ENCODE measurements at regions not wholly inside any gene's neighbourhood (a gene's known extent, or its start where the extent isn't known, plus 50 kb on each side); places are given as distances from the start of the nearest gene placed in this dataset.

GRCh38 chr9:74321396-74321795, 175.7 kb upstream of the RORB start:
- no peak for DNase-seq
- Histone ChIP-seq H3K4me2 (replicated peaks; ENCODE audit: low read depth, low read length, poor library complexity, severe bottlenecking) (no peak overlapping the region), H3K79me2 (ENCODE audit: control insufficient read depth, insufficient read depth, low read length) (no peaks in the 10 kb centered on the region), H4K20me1 (ENCODE audit: control insufficient read depth, insufficient read depth, low read length, poor library complexity, severe bottlenecking) (no peaks in the 10 kb centered on the region), H3K9ac (ENCODE audit: low read length) (no peak overlapping the region), H3K9me3 (ENCODE audit: control extremely low read depth in 1 of 3, control insufficient read depth in 2 of 3, insufficient read depth in 1 of 3, low read length in 2 of 3) (no peaks in the 10 kb centered on the region), H2AFZ (ENCODE audit: insufficient read depth, low read depth, low read length, poor library complexity, severe bottlenecking) (no peak overlapping the region), H3K4me1 (ENCODE audit: control insufficient read depth in 2 of 2, insufficient read depth in 2 of 2, low read length in 2 of 2) (no peaks in the 10 kb centered on the region), H3K4me3 (ENCODE audit: control extremely low read depth in 1 of 5, extremely low read depth in 1 of 5, insufficient read depth in 1 of 5, low read depth in 2 of 5, low read length in 4 of 5) (no peak overlapping the region), H3K27ac (ENCODE audit: low read length in 2 of 2) (no peak overlapping the region), H3K36me3 (replicated peaks in 1 of 2; ENCODE audit: control extremely low read depth in 1 of 2, control insufficient read depth in 1 of 2, extremely low read depth in 1 of 2, insufficient read depth in 2 of 2, low read length in 1 of 2) (no peaks in the 10 kb centered on the region), H3K27me3 (replicated peaks in 1 of 4; ENCODE audit: control extremely low read depth in 1 of 4, control insufficient read depth in 3 of 4, insufficient read depth in 4 of 4, low read length in 3 of 4) (no peaks in the 10 kb centered on the region)
- no peak for ATAC-seq (ENCODE audit: low read depth)
- Mint-ChIP-seq H3K9me3 (ENCODE audit: insufficient read depth) (peaks cover 2% of the 10 kb centered on the region), H3K27ac (no peak overlapping the region), H3K27me3 (no peaks in the 10 kb centered on the region), H3K4me3 (no peak overlapping the region), H3K4me1 (no peaks in the 10 kb centered on the region)
- intact Hi-C loops (cut with micrococcal nuclease) = no loop called here
- CTCF ChIA-PET = no interaction called here
- TF ChIP-seq EZH2 (IDR thresholded peaks at IDR 0.05; ENCODE audit: borderline replicate concordance, insufficient read depth, low read depth, low read length, poor library complexity, severe bottlenecking) (no peak), CTCF (IDR thresholded peaks at IDR 0.05) (no peak)
- POLR2A ChIA-PET = no interaction called here
- 60% methylated on average over 2 of the region's 2 CpGs for WGBS (ENCODE audit: insufficient coverage)

- Mint-ChIP-seq H3K4me1 (no peaks in the 10 kb centered on the region), H3K9me3 (ENCODE audit: insufficient read depth) (peaks cover 2% of the 10 kb centered on the region), H3K27me3 (no peaks in the 10 kb centered on the region), H3K4me3 (no peak overlapping the region), H3K27ac (no peak overlapping the region)
- H3K4me3 ChIP-seq (ENCODE audit: control extremely low read depth in 1 of 5, extremely low read depth in 1 of 5, insufficient read depth in 1 of 5, low read depth in 2 of 5, low read length in 4 of 5) = no peak overlapping the region
- H3K27ac ChIP-seq (ENCODE audit: low read length in 2 of 2) = no peak overlapping the region
- H3K9ac ChIP-seq (ENCODE audit: low read length) = no peak overlapping the region
- no peaks in the 10 kb centered on the region for H4K20me1 ChIP-seq (ENCODE audit: control insufficient read depth, insufficient read depth, low read length, poor library complexity, severe bottlenecking)
- H3K4me1 ChIP-seq (ENCODE audit: control insufficient read depth in 2 of 2, insufficient read depth in 2 of 2, low read length in 2 of 2) = no peaks in the 10 kb centered on the region
- intact Hi-C loops (cut with micrococcal nuclease) = no loop called here
- ATAC-seq (ENCODE audit: low read depth) = no peak
- ChIA-PET CTCF (no interaction called here), POLR2A (no interaction called here)
- TF ChIP-seq CTCF (IDR thresholded peaks at IDR 0.05) (no peak), EZH2 (IDR thresholded peaks at IDR 0.05; ENCODE audit: borderline replicate concordance, insufficient read depth, low read depth, low read length, poor library complexity, severe bottlenecking) (no peak)
- H2AFZ ChIP-seq (ENCODE audit: insufficient read depth, low read depth, low read length, poor library complexity, severe bottlenecking) = peak overlapping the region; percentile 44
- peak overlapping the region; percentile 26 for H3K4me2 ChIP-seq (replicated peaks; ENCODE audit: low read depth, low read length, poor library complexity, severe bottlenecking)
- no CpG with 5 or more reads among the region's 3 CpGs for WGBS (ENCODE audit: insufficient coverage)
- DNase-seq = no peak
- no peaks in the 10 kb centered on the region for H3K36me3 ChIP-seq (replicated peaks in 1 of 2; ENCODE audit: control extremely low read depth in 1 of 2, control insufficient read depth in 1 of 2, extremely low read depth in 1 of 2, insufficient read depth in 2 of 2, low read length in 1 of 2)
- no peaks in the 10 kb centered on the region for H3K27me3 ChIP-seq (replicated peaks in 1 of 4; ENCODE audit: control extremely low read depth in 1 of 4, control insufficient read depth in 3 of 4, insufficient read depth in 4 of 4, low read length in 3 of 4)
- no peaks in the 10 kb centered on the region for H3K79me2 ChIP-seq (ENCODE audit: control insufficient read depth, insufficient read depth, low read length)
- H3K9me3 ChIP-seq (ENCODE audit: control extremely low read depth in 1 of 3, control insufficient read depth in 2 of 3, insufficient read depth in 1 of 3, low read length in 2 of 3) = no peaks in the 10 kb centered on the region
Measured at GRCh38 chr9:74322661-74323314, 174.3 kb upstream of the RORB start.
